ENCODE measurements at regions not wholly inside any gene's neighbourhood (a gene's known extent, or its start where the extent isn't known, plus 50 kb on each side); places are given as distances from the start of the nearest gene placed in this dataset.

DNA sequence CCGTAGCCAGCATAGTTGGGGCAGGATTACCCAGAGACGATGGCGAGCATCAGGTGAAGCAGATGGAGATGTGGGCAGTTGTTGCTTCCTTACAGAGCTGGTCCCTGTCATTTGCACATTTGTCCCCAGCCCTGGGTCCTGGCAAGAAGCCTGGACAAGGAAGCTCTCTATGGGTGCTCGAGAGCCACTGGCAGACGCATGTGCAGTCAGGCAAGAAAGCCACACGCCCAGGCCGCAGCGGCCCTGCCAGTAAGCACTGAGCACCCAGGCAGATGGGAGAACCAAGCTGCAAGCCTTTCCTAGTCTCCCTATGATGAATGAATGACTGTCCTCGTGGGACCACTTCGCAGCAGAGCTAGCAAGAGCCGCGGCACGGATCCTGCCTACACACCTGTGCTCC is 182.8 kb downstream of the FOXO1 start:
- H3K4me1 ChIP-seq = peaks cover 11% of the 10 kb centered on the region
- DNase-seq = no peak
- no peaks in the 10 kb centered on the region for H3K9me3 ChIP-seq
- no peak overlapping the region for H3K4me3 ChIP-seq
- no peaks in the 10 kb centered on the region for H3K27me3 ChIP-seq
- no peak overlapping the region for H3K27ac ChIP-seq
- TF ChIP-seq POLR2A (IDR thresholded peaks at IDR 0.05) = no peak
- TF ChIP-seq, protein P1, sequence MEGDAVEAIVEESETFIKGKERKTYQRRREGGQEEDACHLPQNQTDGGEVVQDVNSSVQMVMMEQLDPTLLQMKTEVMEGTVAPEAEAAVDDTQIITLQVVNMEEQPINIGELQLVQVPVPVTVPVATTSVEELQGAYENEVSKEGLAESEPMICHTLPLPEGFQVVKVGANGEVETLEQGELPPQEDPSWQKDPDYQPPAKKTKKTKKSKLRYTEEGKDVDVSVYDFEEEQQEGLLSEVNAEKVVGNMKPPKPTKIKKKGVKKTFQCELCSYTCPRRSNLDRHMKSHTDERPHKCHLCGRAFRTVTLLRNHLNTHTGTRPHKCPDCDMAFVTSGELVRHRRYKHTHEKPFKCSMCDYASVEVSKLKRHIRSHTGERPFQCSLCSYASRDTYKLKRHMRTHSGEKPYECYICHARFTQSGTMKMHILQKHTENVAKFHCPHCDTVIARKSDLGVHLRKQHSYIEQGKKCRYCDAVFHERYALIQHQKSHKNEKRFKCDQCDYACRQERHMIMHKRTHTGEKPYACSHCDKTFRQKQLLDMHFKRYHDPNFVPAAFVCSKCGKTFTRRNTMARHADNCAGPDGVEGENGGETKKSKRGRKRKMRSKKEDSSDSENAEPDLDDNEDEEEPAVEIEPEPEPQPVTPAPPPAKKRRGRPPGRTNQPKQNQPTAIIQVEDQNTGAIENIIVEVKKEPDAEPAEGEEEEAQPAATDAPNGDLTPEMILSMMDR (IDR thresholded peaks at IDR 0.05) = no peak
- no peaks in the 10 kb centered on the region for H3K36me3 ChIP-seq (ENCODE audit: low read depth, missing control alignments)
- WGBS, 2 donors = 91 to 97% methylated on average over 13 of the region's 13 CpGs
- intact Hi-C loops (cut with DNase I; ENCODE audit: low total_unique reads) = no loop called here

DNA sequence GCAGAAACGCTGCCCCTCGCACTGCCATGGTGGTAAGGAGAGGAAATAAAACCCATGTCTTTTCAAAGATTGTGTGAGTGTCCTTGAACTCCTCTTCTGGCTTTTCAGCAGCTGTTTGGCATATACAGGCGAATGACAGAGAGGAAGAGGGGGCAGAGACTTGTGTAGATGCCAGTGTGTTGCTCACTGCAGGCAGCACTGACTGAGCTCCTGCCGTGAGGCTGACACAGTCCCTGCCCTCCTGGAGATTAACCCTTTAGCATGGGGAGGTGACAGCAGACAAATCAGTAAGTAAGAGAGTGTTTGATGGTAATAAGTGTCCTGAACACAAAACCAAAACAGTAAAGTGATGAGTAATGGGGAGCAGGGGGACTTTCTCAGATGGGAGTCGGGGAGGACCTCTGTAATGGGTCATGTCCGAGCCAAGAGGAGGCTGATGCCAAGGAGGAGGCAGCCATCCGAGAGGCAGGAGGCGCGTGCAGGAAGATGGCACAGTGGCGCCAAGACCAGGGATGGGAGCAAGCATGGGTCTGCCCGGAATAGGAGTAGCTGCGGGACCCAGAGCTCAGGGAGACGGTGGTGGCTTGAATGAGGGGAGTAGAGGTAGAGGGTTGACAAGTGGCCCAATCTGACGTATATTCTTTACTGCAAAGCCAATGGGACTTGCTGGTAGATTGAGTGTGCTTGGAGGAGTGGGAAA is 182.2 kb downstream of the FOXO1 start:
- intact Hi-C loops (cut with DNase I; ENCODE audit: low total_unique reads) = no loop called here
- TF ChIP-seq, protein P1 (IDR thresholded peaks at IDR 0.05) = no peak
- TF ChIP-seq POLR2A (IDR thresholded peaks at IDR 0.05) = no peak
- Histone ChIP-seq H3K9me3 (no peaks in the 10 kb centered on the region), H3K36me3 (ENCODE audit: low read depth, missing control alignments) (no peaks in the 10 kb centered on the region), H3K4me1 (peaks cover 11% of the 10 kb centered on the region), H3K27me3 (no peaks in the 10 kb centered on the region), H3K4me3 (no peak overlapping the region), H3K27ac (no peak overlapping the region)
- no peak for DNase-seq
- 73 to 76% methylated on average over 14 of the region's 14 CpGs for WGBS, 2 donors

DNA sequence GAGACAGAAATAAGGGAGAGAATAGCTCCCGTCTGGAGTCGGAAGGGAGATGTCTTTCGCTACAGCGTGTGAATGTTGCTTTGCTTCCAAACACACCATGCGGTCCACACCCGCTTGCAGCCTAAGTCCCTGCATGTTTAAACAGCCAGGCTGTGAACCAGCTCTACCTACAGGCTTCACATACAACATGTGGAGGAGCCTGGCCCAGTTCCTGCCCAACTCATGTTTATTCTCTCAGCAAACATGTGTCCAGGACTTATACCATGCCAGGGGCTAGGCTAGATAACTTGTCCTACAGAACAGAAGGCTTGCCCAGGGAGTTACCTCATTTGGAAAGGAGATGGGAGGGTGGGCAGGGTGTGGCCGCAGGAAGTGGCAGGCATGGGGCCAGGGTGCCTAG is 181.5 kb downstream of the FOXO1 start:
- H3K9me3 ChIP-seq = no peaks in the 10 kb centered on the region
- no peak overlapping the region for H3K4me3 ChIP-seq
- H3K36me3 ChIP-seq (ENCODE audit: low read depth, missing control alignments) = no peaks in the 10 kb centered on the region
- H3K27ac ChIP-seq = no peak overlapping the region
- DNase-seq = no peak
- 84 to 91% methylated on average over 7 of the region's 7 CpGs for WGBS, 2 donors
- peaks cover 11% of the 10 kb centered on the region for H3K4me1 ChIP-seq
- TF ChIP-seq, protein P1 (IDR thresholded peaks at IDR 0.05) = no peak
- TF ChIP-seq POLR2A (IDR thresholded peaks at IDR 0.05) = no peak
- intact Hi-C loops (cut with DNase I; ENCODE audit: low total_unique reads) = no loop called here
- H3K27me3 ChIP-seq = no peaks in the 10 kb centered on the region

DNA sequence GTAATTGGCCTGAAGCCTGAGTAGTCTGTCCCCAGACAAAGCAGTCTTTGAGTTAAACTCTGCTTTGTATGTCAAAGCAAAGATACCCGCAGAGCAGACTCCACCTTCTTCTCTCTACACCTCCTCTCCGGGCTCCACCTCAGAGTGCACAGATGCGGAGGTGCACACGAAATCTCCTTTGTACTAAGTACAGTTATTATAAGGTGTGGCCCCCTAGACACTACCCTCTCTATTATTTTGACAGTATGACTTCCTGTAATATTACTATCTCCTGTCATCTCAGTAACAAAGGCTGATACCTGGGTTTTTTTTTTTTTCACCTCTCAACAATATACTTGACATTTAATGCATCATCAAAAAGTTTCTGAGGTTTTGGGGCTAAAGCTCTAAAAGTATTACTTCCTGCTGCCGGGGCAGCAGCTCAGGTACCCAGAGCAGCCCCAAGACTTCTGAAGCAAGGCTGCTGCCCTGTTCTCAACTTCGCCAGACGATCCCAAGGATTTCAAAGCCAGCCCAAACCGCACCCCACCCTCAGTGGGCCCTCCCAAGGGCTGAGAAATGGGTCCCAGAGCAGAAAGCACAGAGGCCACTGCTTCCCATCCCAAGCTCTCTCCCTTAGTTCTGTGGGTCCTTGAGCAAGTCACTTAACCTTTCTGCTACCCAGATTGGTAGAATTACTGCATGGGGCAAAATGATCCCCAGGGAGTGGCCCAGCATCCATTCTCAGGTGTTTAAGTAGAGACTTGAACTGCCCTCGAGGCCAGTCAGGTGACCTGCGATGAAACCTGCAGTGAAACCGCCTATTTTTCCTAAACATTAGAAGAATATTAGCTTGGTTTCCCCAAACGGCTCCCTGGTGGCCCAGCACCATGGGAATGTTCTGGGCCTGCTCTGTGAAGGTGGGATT is 180.6 kb downstream of the FOXO1 start:
- intact Hi-C loops (cut with DNase I; ENCODE audit: low total_unique reads) = no loop called here
- no peak overlapping the region for H3K4me3 ChIP-seq
- no peaks in the 10 kb centered on the region for H3K9me3 ChIP-seq
- WGBS, 2 donors = 86 to 93% methylated on average over 12 of the region's 12 CpGs
- H3K27ac ChIP-seq = no peak overlapping the region
- H3K27me3 ChIP-seq = no peaks in the 10 kb centered on the region
- DNase-seq = no peak
- TF ChIP-seq POLR2A (IDR thresholded peaks at IDR 0.05) = no peak
- TF ChIP-seq, protein P1 (IDR thresholded peaks at IDR 0.05) = no peak
- H3K36me3 ChIP-seq (ENCODE audit: low read depth, missing control alignments) = no peaks in the 10 kb centered on the region
- H3K4me1 ChIP-seq = peaks cover 2% of the 10 kb centered on the region
